ENCODE measurements at regions not wholly inside any gene's neighbourhood (a gene's known extent, or its start where the extent isn't known, plus 50 kb on each side); places are given as distances from the start of the nearest gene placed in this dataset.

GRCh38 chr7:94855589-94855988 is 51.8 kb upstream of the PPP1R9A start:
- TF ChIP-seq CTCF (IDR thresholded peaks at IDR 0.05; ENCODE audit: insufficient read depth, low read length, missing control alignments): no peak
- no peak overlapping the region for H3K4me3 ChIP-seq (ENCODE audit: low read depth, low read length)
- POLR2A ChIA-PET: no interaction called here
- no peak for DNase-seq (ENCODE audit: low read depth, low spot score)
- CTCF ChIA-PET: no interaction called here

GRCh38 chr7:94856643-94857042 is 50.8 kb upstream of the PPP1R9A start:
- no peak for DNase-seq (ENCODE audit: low read depth, low spot score)
- POLR2A ChIA-PET: no interaction called here
- no peak overlapping the region for H3K4me3 ChIP-seq (ENCODE audit: low read depth, low read length)
- no peak for TF ChIP-seq CTCF (IDR thresholded peaks at IDR 0.05; ENCODE audit: insufficient read depth, low read length, missing control alignments)
- CTCF ChIA-PET: no interaction called here
